ENCODE measurements at regions not wholly inside any gene's neighbourhood (a gene's known extent, or its start where the extent isn't known, plus 50 kb on each side); places are given as distances from the start of the nearest gene placed in this dataset.

DNA sequence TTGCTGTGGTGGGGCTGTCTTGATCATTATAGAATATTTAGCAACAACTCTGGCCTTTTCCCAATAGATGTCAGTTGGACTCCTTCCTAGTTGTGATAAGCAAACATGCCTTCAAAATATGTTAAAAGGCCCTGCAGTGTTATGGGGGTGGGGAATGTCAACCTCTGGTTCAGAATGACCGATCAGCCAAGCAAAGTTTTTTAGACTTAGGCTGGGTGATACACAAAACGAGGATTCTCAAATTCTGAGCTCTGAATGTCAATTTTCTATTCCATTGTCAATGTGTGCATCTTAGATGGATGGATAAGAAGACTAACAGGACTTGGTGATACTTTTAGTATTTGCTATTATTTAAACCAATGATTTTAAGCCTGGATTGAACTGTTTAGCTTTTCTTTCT is 940.0 kb upstream of the GRIA3 start:
- TF ChIP-seq POLR2AphosphoS5 (IDR thresholded peaks at IDR 0.05; ENCODE audit: low read depth, low read length) (no peak), SIN3A (IDR thresholded peaks at IDR 0.05; ENCODE audit: borderline replicate concordance, insufficient read depth, low read depth, low read length) (no peak), TCF7L2 (IDR thresholded peaks at IDR 0.05; ENCODE audit: low read depth, low read length) (no peak)
- TF ChIP-seq, protein P1, sequence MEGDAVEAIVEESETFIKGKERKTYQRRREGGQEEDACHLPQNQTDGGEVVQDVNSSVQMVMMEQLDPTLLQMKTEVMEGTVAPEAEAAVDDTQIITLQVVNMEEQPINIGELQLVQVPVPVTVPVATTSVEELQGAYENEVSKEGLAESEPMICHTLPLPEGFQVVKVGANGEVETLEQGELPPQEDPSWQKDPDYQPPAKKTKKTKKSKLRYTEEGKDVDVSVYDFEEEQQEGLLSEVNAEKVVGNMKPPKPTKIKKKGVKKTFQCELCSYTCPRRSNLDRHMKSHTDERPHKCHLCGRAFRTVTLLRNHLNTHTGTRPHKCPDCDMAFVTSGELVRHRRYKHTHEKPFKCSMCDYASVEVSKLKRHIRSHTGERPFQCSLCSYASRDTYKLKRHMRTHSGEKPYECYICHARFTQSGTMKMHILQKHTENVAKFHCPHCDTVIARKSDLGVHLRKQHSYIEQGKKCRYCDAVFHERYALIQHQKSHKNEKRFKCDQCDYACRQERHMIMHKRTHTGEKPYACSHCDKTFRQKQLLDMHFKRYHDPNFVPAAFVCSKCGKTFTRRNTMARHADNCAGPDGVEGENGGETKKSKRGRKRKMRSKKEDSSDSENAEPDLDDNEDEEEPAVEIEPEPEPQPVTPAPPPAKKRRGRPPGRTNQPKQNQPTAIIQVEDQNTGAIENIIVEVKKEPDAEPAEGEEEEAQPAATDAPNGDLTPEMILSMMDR (IDR thresholded peaks at IDR 0.05) = no peak
- TF ChIP-seq, protein P2, sequence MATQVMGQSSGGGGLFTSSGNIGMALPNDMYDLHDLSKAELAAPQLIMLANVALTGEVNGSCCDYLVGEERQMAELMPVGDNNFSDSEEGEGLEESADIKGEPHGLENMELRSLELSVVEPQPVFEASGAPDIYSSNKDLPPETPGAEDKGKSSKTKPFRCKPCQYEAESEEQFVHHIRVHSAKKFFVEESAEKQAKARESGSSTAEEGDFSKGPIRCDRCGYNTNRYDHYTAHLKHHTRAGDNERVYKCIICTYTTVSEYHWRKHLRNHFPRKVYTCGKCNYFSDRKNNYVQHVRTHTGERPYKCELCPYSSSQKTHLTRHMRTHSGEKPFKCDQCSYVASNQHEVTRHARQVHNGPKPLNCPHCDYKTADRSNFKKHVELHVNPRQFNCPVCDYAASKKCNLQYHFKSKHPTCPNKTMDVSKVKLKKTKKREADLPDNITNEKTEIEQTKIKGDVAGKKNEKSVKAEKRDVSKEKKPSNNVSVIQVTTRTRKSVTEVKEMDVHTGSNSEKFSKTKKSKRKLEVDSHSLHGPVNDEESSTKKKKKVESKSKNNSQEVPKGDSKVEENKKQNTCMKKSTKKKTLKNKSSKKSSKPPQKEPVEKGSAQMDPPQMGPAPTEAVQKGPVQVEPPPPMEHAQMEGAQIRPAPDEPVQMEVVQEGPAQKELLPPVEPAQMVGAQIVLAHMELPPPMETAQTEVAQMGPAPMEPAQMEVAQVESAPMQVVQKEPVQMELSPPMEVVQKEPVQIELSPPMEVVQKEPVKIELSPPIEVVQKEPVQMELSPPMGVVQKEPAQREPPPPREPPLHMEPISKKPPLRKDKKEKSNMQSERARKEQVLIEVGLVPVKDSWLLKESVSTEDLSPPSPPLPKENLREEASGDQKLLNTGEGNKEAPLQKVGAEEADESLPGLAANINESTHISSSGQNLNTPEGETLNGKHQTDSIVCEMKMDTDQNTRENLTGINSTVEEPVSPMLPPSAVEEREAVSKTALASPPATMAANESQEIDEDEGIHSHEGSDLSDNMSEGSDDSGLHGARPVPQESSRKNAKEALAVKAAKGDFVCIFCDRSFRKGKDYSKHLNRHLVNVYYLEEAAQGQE (IDR thresholded peaks at IDR 0.05; ENCODE audit: insufficient read depth in 1 of 2, low read depth in 2 of 2, low read length in 1 of 2) = no peak

Measured in Panc1 (cell line).